Adrenal gland (tissue), 9 donors: ENCODE measurements at regions not wholly inside any gene's neighbourhood (a gene's known extent, or its start where the extent isn't known, plus 50 kb on each side); places are given as distances from the start of the nearest gene placed in this dataset.

ENCODE experiments used
- DNase-seq, 7 donors: peaks; one replicate each; pipeline ENCODE4 v3.0.0-alpha.2; 2019 to 2020
- H3K27ac ChIP-seq, 5 donors: fragments of 200-600 bp; sonication (generic) in 4 of 5; 1 replicate in 3 of 5; 2 replicates in 2 of 5; pipeline versions ENCODE4 v1.5.1 to v1.8.0; 2016 to 2020; ENCODE audit warnings: mild to moderate bottlenecking in 1 of 5
- H3K27me3 ChIP-seq: fragments of 200-600 bp; 2 replicates; pipeline ENCODE4 v1.8.0; 2021
- H3K36me3 ChIP-seq, 2 donors: fragments of 200-600 bp; replicated peaks in 1 of 2; 1 replicate in 1 of 2; 2 replicates in 1 of 2; pipeline versions ENCODE4 v1.5.1 to v1.8.0; 2018 to 2022
- H3K4me1 ChIP-seq, 2 donors: fragments of 200-600 bp; replicated peaks in 1 of 2; 1 replicate in 1 of 2; 2 replicates in 1 of 2; pipeline versions ENCODE4 v1.5.1 to v1.8.0; 2018 to 2021
- H3K4me3 ChIP-seq, 4 donors: fragments of 200-600 bp; sonication (generic) in 3 of 4; one replicate each; pipeline ENCODE4 v1.5.1; 2016 to 2018
- H3K9me3 ChIP-seq, 3 donors: fragments of 200-600 bp; sonication (generic) in 1 of 3; replicated peaks in 1 of 3; 1 replicate in 2 of 3; 2 replicates in 1 of 3; pipeline versions ENCODE4 v1.5.1 to v1.8.0; 2016 to 2021
- CTCF ChIP-seq, 6 experiments: fragments of 450-650 bp in 4 of 6; fragments of 200-600 bp in 2 of 6; sonication (generic) in 1 of 6; IDR thresholded peaks; 1 replicate in 5 of 6; 2 replicates in 1 of 6; pipeline versions ENCODE4 v1.5.1 to v1.8.0; 2016 to 2021; ENCODE audit warnings: antibody characterized with exemption in 6 of 6, mild to moderate bottlenecking in 2 of 6, moderate library complexity in 1 of 6
- POLR2A ChIP-seq, 2 donors: fragments of 450-650 bp; IDR thresholded peaks; one replicate each; pipeline ENCODE4 v1.6.1; 2017; ENCODE audit warnings: antibody characterized with exemption in 2 of 2, mild to moderate bottlenecking in 2 of 2, moderate library complexity in 1 of 2
- WGBS, 4 donors: extraction: QIAGEN DNeasy Blood & Tissue Kit in 2 of 4; methylation state at CpG; one replicate each; pipeline versions ENCODE4 v1.1.5 to v1.1.7; 2013 to 2017; 5-methylcytosine and 5-hydroxymethylcytosine counted together
- intact Hi-C, 2 donors: fragments of 100-400 bp; cut with DNase I; formaldehyde crosslinking; loops; one replicate each; pipeline versions ENCODE4 v1.14.1 to v1.15.0; 2022 to 2023
- donor health status: healthy with polysubstance abuse.
- donor health status: Bipolar disorder and iron deficiency.
- donor health status: DM: yes; HTN: yes; CAD: no.
- donor health status: DM: no; HTN: no; CAD: no.
- donor health status: DM: no; HTN: no; CAD: no.

DNA sequence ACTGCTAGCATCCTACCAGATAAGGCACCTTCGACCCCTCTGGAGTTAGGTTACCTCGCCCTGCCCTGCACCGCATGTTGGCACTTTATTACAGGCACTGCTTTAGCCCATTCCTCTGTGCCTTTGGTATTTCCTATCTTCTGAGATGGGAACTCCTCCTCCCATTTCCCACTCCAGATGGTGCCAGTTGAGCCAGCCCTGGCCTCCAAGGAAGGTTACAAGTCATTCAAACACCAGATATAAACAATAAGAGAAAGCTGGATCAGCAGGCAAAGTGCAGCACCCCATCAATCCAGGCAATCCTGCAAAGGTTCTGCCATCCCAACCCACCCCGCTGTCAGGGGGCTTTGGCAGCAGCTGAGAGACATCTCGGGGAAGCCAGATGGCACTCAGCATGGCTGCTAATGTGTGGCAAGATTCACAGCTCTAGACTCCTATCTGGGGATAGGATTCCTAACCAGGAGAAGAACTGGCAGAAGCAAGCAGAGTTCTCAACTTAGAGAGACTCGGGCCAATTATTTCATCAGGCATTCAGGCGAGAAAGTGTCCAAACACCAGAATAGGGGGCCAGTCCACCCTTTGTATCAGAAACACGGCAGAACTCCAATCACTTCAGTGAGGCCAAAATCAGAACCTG is 113.0 kb downstream of the COPRS start:
- TF ChIP-seq POLR2A (IDR thresholded peaks at IDR 0.05): no peak
- TF ChIP-seq CTCF (IDR thresholded peaks at IDR 0.05): no peak
- Histone ChIP-seq H3K36me3 (no peaks in the 10 kb centered on the region), H3K4me3 (no peak overlapping the region), H3K4me1 (peaks cover 0 to 5% of the 10 kb centered on the region in 2 donors), H3K27ac (no peak overlapping the region), H3K27me3 (no peaks in the 10 kb centered on the region), H3K9me3 (no peaks in the 10 kb centered on the region)
- intact Hi-C loops: no loop called here
- no peak for DNase-seq
- 73 to 92% (median 87%) methylated on average over 8 of the region's 8 CpGs for WGBS, 4 donors

GRCh38 chr17:31744511-31744951 is 114.5 kb downstream of the COPRS start:
- no peak for DNase-seq
- Histone ChIP-seq H3K27me3 (no peaks in the 10 kb centered on the region), H3K4me1 (peaks cover 0 to 5% of the 10 kb centered on the region in 2 donors), H3K4me3 (no peak overlapping the region), H3K27ac (no peak overlapping the region), H3K9me3 (no peaks in the 10 kb centered on the region), H3K36me3 (no peaks in the 10 kb centered on the region)
- intact Hi-C loops: no loop called here
- 46 to 66% (median 54%) methylated on average over 2 to 3 of the region's 3 CpGs for WGBS, 4 donors
- no peak for TF ChIP-seq CTCF (IDR thresholded peaks at IDR 0.05)

- Histone ChIP-seq H3K4me3 (no peak overlapping the region), H3K36me3 (no peaks in the 10 kb centered on the region), H3K9me3 (no peaks in the 10 kb centered on the region), H3K27ac (no peak overlapping the region), H3K27me3 (no peaks in the 10 kb centered on the region), H3K4me1 (peaks cover 0 to 5% of the 10 kb centered on the region in 2 donors)
- intact Hi-C loops: no loop called here
- no peak for DNase-seq
- WGBS, 4 donors: 34 to 60% (median 47%) methylated on average over 2 of the region's 2 CpGs
- no peak for TF ChIP-seq CTCF (IDR thresholded peaks at IDR 0.05)
- TF ChIP-seq POLR2A (IDR thresholded peaks at IDR 0.05): no peak
Measured at GRCh38 chr17:31743797-31744196, 115.2 kb downstream of the COPRS start.

- no peaks in the 10 kb centered on the region for H3K27me3 ChIP-seq
- H3K4me1 ChIP-seq: peaks cover 0 to 5% of the 10 kb centered on the region in 2 donors
- no peaks in the 10 kb centered on the region for H3K36me3 ChIP-seq
- no peaks in the 10 kb centered on the region for H3K9me3 ChIP-seq
- 69 to 81% (median 78%) methylated on average over 3 of the region's 3 CpGs for WGBS, 4 donors
- no peak overlapping the region for H3K27ac ChIP-seq
- intact Hi-C loops: no loop called here
- H3K4me3 ChIP-seq: no peak overlapping the region
- TF ChIP-seq POLR2A (IDR thresholded peaks at IDR 0.05): no peak
- no peak for TF ChIP-seq CTCF (IDR thresholded peaks at IDR 0.05)
- no peak for DNase-seq
Measured at GRCh38 chr17:31741371-31741770, 117.7 kb downstream of the COPRS start.
